Activated T-cell treated with anti-CD3 and anti-CD28 coated beads, Interleukin-2, amount 50 U/mL, for 72 hours (primary cell): ENCODE measurements at regions not wholly inside any gene's neighbourhood (a gene's known extent, or its start where the extent isn't known, plus 50 kb on each side); places are given as distances from the start of the nearest gene placed in this dataset.
"Not testable (repeated sequence)": the region's sequence is repeated elsewhere in the genome, so short reads cannot be mapped to it uniquely, and the experiment has no call there.

Experiments
- ATAC-seq, 2 donors: fragments of 150-1000 bp; cut with Tn5 transposase; replicated peaks in 1 of 2; 2 replicates each; pipeline ENCODE4 v1.10.0; 2021; ENCODE audit warnings: moderate library complexity in 2 of 2, mild to moderate bottlenecking in 1 of 2
- DNase-seq, 2 donors: peaks; one replicate each; pipeline ENCODE4 v3.0.0; 2021 to 2022; ENCODE audit warnings: mixed read lengths in 1 of 2
- H3K27ac Mint-ChIP-seq: one replicate; pipeline ENCODE4 v1.8.0; 2022; ENCODE audit warnings: mild to moderate bottlenecking, moderate library complexity, mixed read lengths
- H3K27me3 Mint-ChIP-seq: one replicate; pipeline ENCODE4 v1.8.0; 2022; ENCODE audit warnings: low read depth, mixed read lengths
- H3K36me3 Mint-ChIP-seq, 2 donors: one replicate each; pipeline ENCODE4 v1.8.0; 2022; ENCODE audit warnings: mixed read lengths in 2 of 2, mild to moderate bottlenecking in 1 of 2; ENCODE audit not compliant: insufficient read depth in 2 of 2
- H3K4me1 Mint-ChIP-seq: one replicate; pipeline ENCODE4 v1.8.0; 2022; ENCODE audit warnings: low read depth, mixed read lengths
- H3K4me3 Mint-ChIP-seq, 2 donors: one replicate each; pipeline ENCODE4 v1.8.0; 2022; ENCODE audit warnings: mild to moderate bottlenecking in 2 of 2, mixed read lengths in 2 of 2, moderate library complexity in 2 of 2
- H3K9me3 Mint-ChIP-seq, 2 donors: one replicate each; pipeline ENCODE4 v1.8.0; 2022; ENCODE audit warnings: mixed read lengths in 2 of 2

DNA sequence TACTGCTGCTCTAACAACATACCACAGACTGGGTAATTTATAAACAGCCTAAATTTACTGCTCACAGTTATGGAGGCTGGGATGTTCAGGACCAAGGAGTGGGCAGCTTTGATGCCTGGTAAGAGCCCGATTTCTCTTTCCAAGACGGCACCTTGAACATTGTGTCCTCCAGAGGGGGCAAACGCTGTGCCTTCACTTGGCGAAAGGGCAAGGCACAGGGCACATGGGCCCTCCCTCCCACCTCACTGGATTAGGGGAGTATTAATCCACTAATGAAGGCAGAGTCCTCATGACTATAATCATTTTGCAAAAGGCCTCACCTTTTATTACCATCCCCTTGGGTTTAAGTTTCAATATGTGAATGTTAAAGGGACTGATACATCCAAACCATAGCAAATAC is 397.7 kb downstream of the TMEM38B start:
- peaks cover 6 to 12% of the 10 kb centered on the region in 2 donors for H3K9me3 Mint-ChIP-seq
- H3K4me3 Mint-ChIP-seq = no peak overlapping the region
- no peaks in the 10 kb centered on the region for H3K36me3 Mint-ChIP-seq
- ATAC-seq (no peak), DNase-seq (no peak)
- H3K27ac Mint-ChIP-seq = peak overlapping the region; percentile 48
- H3K27me3 Mint-ChIP-seq = no peaks in the 10 kb centered on the region
- H3K4me1 Mint-ChIP-seq = no peaks in the 10 kb centered on the region

DNA sequence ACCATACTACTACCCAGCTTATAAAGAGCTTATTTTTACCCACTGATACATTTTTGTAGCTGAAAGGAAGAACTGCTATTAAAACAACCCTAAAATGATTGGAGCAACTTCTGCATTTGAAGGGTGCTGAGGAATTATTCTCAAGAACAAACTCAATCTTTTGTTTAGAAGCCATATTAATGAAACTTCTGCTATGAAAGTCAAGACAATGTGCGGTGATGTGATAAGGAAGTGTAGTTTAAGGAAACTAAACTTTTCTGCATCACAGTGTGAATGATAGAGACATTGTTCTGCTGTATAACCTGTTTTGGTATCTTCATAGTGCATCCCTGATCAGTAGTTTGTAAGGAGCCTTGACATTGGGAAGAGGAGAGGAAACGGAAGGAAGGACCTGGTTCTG is 408.5 kb downstream of the TMEM38B start:
- Mint-ChIP-seq H3K36me3 (no peaks in the 10 kb centered on the region), H3K4me1 (no peaks in the 10 kb centered on the region), H3K27ac (no peak overlapping the region), H3K9me3 (peaks cover 1 to 10% of the 10 kb centered on the region in 2 donors), H3K4me3 (no peak overlapping the region), H3K27me3 (no peaks in the 10 kb centered on the region)
- ATAC-seq (no peak), DNase-seq (no peak)

DNA sequence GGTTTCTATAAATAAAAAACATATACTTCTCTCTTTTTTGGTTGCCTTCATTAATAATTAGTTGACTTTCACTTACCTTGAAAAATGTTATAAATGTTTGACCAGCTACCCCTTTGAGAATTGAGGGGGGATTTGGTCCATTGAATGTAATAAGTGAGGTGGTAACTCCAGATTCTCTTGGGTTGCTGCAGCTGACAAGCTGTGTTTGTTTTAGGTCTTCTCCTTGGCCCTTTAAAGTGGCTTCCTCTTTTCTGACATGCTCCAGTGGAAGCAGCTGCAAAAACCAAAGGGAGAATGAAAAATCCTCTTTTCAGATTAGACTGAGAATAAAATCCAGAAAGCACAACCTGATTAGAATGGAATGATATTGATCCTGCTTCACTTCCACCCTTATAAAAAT is 410.5 kb downstream of the TMEM38B start:
- Mint-ChIP-seq H3K27me3 (no peaks in the 10 kb centered on the region), H3K4me1 (no peaks in the 10 kb centered on the region), H3K9me3 (peaks cover 0 to 5% of the 10 kb centered on the region in 2 donors), H3K36me3 (no peaks in the 10 kb centered on the region), H3K4me3 (no peak overlapping the region), H3K27ac (no peak overlapping the region)
- DNase-seq = no peak
- ATAC-seq = no peak

DNA sequence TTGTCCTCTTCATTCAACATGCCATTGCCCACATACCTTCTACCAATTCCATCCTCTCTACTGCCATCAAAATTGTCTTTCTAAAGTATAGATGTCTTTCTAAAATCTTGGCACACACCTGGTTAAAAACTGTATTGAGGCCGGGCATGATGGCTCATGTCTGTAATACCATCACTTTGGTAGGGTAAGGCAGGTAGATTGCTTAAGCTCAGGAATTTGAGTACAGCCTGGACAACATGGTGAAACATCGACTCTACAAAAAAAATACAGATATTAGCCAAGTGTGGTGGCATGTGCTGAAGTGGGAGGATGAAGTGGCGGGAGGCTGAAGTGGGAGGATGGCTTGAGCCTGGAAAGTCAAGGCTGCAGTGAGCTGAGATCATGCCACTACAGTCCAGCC is 412.1 kb downstream of the TMEM38B start:
- DNase-seq = no peak
- H3K36me3 Mint-ChIP-seq = no peaks in the 10 kb centered on the region
- no peaks in the 10 kb centered on the region for H3K27me3 Mint-ChIP-seq
- peaks cover 0 to 5% of the 10 kb centered on the region in 2 donors for H3K9me3 Mint-ChIP-seq
- no peaks in the 10 kb centered on the region for H3K4me1 Mint-ChIP-seq
- no peak overlapping the region for H3K27ac Mint-ChIP-seq
- no peak overlapping the region for H3K4me3 Mint-ChIP-seq
- no peak for ATAC-seq

DNA sequence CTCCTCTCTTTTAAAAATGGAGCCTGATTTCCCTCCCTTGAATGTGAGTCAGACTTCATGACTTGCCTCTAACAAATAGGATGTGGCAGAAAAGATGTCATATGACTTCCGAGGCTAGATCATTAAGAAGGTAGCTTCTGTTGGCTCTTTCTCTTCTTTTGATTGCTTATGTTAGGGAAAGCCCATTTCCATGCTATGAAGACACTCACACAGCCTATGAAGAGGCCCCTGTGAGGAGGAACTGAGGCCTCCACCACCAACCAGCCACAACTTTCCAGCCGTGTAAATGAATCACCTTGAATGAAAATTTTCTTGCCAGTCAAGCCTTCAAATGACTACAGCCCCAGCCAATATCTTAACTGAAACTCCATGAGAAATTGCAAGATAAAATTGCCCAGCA is 413.4 kb downstream of the TMEM38B start:
- DNase-seq (no peak), ATAC-seq (peak in 1 of 2 donors; percentile 64)
- H3K4me3 Mint-ChIP-seq = no peak overlapping the region

DNA sequence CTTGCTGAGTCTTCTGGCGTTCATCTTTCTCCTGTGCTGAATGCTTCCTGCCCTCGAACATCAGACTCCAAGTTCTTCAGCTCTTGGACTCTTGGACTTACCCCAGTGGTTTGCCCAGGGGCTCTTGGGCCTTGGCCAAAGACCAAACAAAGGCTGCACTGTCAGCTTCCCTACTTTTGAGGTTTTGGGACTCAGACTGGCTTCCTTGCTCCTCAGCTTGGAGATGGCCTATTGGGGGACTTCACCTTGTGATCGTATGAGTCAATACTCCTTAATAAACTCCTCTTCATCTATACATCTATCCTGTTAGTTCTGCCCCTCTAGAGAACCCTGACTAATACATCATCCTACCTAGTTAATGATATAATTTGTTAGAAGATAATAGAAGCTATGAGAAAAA is 415.4 kb downstream of the TMEM38B start:
- not testable (repeated sequence) for H3K27ac Mint-ChIP-seq, H3K9me3 Mint-ChIP-seq, H3K4me1 Mint-ChIP-seq, H3K27me3 Mint-ChIP-seq, DNase-seq, ATAC-seq, H3K36me3 Mint-ChIP-seq, H3K4me3 Mint-ChIP-seq

More for the DNA sequence above, 413.4 kb downstream of the TMEM38B start:
- no peaks in the 10 kb centered on the region for H3K4me1 Mint-ChIP-seq
- H3K27ac Mint-ChIP-seq = no peak overlapping the region
- no peaks in the 10 kb centered on the region for H3K36me3 Mint-ChIP-seq
- no peaks in the 10 kb centered on the region for H3K27me3 Mint-ChIP-seq
- peaks cover 0 to 7% of the 10 kb centered on the region in 2 donors for H3K9me3 Mint-ChIP-seq

DNA sequence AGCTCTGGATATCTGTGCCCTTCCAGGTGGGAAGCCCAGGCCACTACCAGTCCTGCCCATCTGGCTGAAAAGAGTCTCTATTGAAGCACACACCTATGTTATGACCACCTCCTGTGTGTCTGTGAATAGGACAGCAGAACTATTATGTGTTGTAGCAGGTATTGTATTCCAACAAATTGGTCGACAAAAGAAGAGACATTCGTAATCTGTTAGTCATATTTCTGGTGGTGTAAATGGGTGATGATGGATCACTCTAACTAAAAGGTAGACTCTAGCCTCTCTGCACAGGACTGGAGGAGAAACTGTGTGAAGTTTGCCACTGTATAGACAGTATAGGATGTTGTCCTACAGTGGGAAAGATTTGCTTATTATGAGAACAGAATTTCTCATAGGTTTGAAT is 416.1 kb downstream of the TMEM38B start:
- Mint-ChIP-seq H3K9me3 (peaks cover 0 to 8% of the 10 kb centered on the region in 2 donors), H3K4me3 (no peak overlapping the region), H3K4me1 (no peaks in the 10 kb centered on the region), H3K27ac (no peak overlapping the region), H3K36me3 (no peaks in the 10 kb centered on the region), H3K27me3 (no peaks in the 10 kb centered on the region)
- ATAC-seq = no peak
- no peak for DNase-seq

DNA sequence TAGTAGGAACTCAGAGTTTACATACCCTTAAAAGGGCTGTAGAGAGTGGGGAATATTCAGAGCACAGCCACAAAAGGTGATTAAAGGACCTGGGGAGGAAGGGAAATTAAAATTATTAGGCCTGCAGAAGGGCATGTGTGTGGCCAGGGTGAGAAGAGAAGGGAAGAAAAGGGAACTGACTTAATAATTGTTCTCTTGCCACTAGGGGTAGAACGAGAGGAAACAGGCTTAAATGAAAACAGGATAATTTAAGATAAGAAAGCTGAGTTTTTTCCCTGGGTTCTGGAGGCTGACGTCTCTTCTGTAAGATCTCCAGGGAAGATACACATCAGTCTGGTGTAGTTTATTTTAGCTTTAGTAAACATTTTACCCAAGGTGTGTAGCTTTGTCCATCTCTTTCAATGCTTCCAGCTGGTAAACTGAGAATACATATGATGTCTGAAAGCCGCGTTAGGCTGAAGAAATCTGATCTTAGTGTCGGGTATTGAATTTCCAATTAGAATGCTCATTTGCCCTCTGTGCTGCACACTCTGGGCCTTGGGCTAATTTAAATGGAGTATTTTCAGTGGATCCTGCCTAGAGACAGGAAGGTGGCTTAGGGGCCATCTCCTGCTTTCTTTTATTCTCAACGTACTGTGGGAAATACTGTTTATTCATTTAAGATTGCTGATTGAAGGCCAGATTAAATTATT is 416.8 kb downstream of the TMEM38B start:
- Mint-ChIP-seq H3K4me3 (no peak overlapping the region), H3K27me3 (no peaks in the 10 kb centered on the region), H3K27ac (no peak overlapping the region), H3K36me3 (no peaks in the 10 kb centered on the region), H3K4me1 (no peaks in the 10 kb centered on the region), H3K9me3 (peaks cover 0 to 9% of the 10 kb centered on the region in 2 donors)
- DNase-seq (no peak), ATAC-seq (no peak)

DNA sequence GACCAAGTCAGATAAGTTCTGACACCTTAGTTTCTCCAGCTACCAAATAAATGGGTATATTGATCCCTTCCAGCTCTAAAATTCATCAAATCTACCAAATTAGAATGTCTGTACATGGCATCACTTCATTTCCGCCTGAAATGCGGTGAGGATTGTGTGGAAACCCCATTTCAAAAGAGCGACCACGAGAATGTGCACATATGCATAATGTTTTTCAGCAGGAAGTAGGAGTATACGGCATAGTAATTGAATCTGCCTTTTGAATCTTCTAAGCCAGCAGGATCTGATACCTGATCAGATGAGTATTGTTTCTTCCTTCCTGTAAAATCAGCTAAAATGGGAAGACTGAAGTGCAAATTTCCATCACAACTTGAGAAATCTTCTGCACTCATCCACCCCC is 418.6 kb downstream of the TMEM38B start:
- Mint-ChIP-seq H3K9me3 (peaks cover 3 to 9% of the 10 kb centered on the region in 2 donors), H3K27ac (no peak overlapping the region), H3K4me1 (no peaks in the 10 kb centered on the region), H3K4me3 (no peak overlapping the region), H3K27me3 (no peaks in the 10 kb centered on the region), H3K36me3 (no peaks in the 10 kb centered on the region)
- no peak for DNase-seq
- ATAC-seq = no peak

DNA sequence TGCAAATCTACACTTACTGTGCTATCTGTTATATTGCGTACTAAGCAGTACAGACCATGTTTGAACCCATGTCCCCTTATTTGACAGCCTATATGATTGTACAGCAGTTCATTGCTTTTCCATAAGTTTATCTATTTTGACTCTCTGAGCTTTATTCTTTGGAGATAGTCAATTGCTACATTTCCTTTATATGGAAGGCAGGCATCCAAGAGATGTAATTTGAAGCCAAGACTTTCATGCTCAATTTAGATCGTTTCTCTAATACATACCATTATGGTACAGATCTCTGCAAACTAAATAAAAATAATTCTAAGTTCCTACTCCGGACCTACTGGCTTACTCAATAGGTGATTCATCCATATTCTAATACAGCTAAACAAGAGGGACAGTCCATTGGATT is 424.8 kb downstream of the TMEM38B start:
- no peak for DNase-seq
- Mint-ChIP-seq H3K27ac (no peak overlapping the region), H3K27me3 (no peaks in the 10 kb centered on the region), H3K36me3 (no peaks in the 10 kb centered on the region), H3K4me3 (no peak overlapping the region), H3K4me1 (no peaks in the 10 kb centered on the region), H3K9me3 (peaks cover 9 to 10% of the 10 kb centered on the region in 2 donors)
- ATAC-seq = no peak

DNA sequence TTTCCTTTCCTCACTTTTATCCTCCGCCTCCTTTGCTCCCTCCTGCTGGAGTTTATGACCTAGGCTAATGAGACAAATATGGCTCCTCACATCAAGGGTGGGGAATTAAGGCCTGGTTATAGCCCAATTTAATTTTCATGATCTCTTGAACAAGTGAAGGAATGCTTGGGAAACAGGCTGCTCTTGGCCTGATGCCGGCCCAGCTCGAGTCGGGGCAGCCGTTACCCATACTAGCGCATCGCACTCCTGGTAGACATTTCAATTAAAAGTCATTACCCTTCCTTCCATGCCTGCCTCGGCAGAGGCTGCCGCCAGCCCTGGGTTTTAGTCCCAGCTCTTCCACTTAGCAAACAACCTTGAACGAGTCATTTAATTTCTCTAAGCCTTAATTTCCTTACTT is 425.7 kb downstream of the TMEM38B start:
- H3K27ac Mint-ChIP-seq = no peak overlapping the region
- H3K4me3 Mint-ChIP-seq = no peak overlapping the region
- ATAC-seq (no peak), DNase-seq (no peak)
- H3K36me3 Mint-ChIP-seq = no peaks in the 10 kb centered on the region
- H3K4me1 Mint-ChIP-seq = no peaks in the 10 kb centered on the region
- peaks cover 11% of the 10 kb centered on the region in 2 donors for H3K9me3 Mint-ChIP-seq
- no peaks in the 10 kb centered on the region for H3K27me3 Mint-ChIP-seq

DNA sequence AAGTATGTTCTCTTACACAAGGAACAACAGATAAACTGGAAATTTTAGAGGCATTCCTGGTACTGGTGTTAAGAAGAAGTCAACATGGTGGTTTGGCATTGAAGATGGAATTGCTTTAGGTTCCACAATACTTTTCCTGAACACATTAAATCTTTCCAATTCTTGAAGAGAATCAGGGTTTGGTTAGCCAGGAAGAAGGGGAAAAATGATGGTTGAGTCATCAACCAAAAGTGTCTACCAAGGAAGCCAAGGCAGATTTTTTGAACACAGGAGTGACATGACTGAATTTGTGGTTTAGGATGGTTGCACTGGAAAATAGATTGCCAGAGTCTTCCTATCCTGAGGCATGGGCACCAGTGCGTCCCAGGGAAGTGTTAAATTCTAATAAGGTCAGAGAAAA is 433.4 kb downstream of the TMEM38B start:
- H3K36me3 Mint-ChIP-seq = peaks cover 2 to 3% of the 10 kb centered on the region in 2 donors
- ATAC-seq (no peak), DNase-seq (no peak)
- H3K4me1 Mint-ChIP-seq = no peaks in the 10 kb centered on the region
- no peaks in the 10 kb centered on the region for H3K27me3 Mint-ChIP-seq
- H3K4me3 Mint-ChIP-seq = no peak overlapping the region
- H3K27ac Mint-ChIP-seq = no peak overlapping the region
- peaks cover 5 to 12% of the 10 kb centered on the region in 2 donors for H3K9me3 Mint-ChIP-seq

DNA sequence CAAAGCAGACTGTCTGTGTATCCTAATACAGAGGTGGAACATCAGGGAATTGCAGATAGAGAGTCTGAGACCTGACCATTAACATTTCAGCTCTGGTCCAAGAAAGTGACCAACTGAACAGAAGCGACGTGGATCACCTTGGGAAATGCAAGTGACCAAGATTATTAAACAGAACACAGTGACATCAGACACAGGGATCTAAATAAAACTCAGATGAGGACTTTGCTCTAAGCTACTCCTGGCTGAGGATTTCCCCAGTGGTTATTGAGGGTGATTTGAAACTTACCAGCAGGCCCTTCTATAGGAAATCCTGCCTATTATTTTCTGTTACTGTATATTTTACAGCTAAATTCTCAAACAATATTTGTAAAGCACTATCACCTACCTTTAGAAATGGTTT is 436.0 kb downstream of the TMEM38B start:
- Mint-ChIP-seq H3K4me1 (no peaks in the 10 kb centered on the region), H3K27me3 (no peaks in the 10 kb centered on the region), H3K27ac (no peak overlapping the region), H3K4me3 (no peak overlapping the region), H3K9me3 (peaks cover 3% of the 10 kb centered on the region in 2 donors), H3K36me3 (peaks cover 2 to 3% of the 10 kb centered on the region in 2 donors)
- DNase-seq (no peak), ATAC-seq (no peak)

DNA sequence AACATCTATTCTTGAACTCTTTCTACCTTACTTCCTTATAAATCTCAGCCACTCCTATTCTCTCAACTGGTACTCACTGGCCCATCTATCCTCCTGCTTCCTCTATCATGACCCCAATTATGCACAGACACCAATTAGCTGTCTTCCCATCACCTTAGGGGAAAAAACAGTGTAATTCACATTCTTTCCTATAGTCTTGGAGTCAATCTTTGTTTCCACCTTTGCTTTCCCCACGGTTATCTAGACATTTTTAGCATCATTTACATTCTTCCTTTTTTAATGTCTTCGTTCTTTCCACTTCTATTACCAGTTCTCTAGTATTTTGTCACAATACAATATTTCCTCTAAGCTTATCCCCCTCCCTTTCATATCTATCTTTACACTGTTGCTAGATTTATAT is 449.4 kb downstream of the TMEM38B start:
- ATAC-seq = no peak
- no peaks in the 10 kb centered on the region for H3K36me3 Mint-ChIP-seq
- H3K27ac Mint-ChIP-seq = no peak overlapping the region
- no peak for DNase-seq
- no peak overlapping the region for H3K4me3 Mint-ChIP-seq
- no peaks in the 10 kb centered on the region for H3K27me3 Mint-ChIP-seq
- H3K9me3 Mint-ChIP-seq = peaks cover 5 to 13% of the 10 kb centered on the region in 2 donors
- H3K4me1 Mint-ChIP-seq = no peaks in the 10 kb centered on the region
